IMR-90 (cell line): ENCODE measurements at regions not wholly inside any gene's neighbourhood (a gene's known extent, or its start where the extent isn't known, plus 50 kb on each side); places are given as distances from the start of the nearest gene placed in this dataset.
A peak's percentile ranks its signal among the peaks of the same experiment; 100 is the strongest.

Source experiments
- ATAC-seq: fragments of 200-7000 bp; cut with Tn5 transposase; 2 replicates; pipeline ENCODE4 v1.9.1; 2020; ENCODE audit warnings: low read depth, mild to moderate bottlenecking, moderate library complexity
- BruUV-seq: library from RNA; stranded (reverse); fragments of 400-500 nt; replicated peaks from 2 replicates; lab custom pipeline; 2021; lab: Mats Ljungman, UMichigan
- CTCF ChIA-PET: fragments of 300-600 bp; formaldehyde crosslinking; extraction: SDS; loops from one replicate; lab custom pipeline; 2021; ENCODE audit warnings: antibody characterized with exemption; lab: Yijun Ruan, JAX
- POLR2A ChIA-PET: fragments of 300-600 bp; sonication (Branson Sonifier 250); formaldehyde crosslinking; loops from one replicate; lab custom pipeline; 2022; ENCODE audit warnings: antibody characterized with exemption; ENCODE audit not compliant: unreplicated experiment; lab: Charles Lee
- DNase-seq: peaks from one replicate; pipeline ENCODE4 v3.0.0; 2013
- H2AFZ ChIP-seq: replicated peaks from 2 replicates; pipeline ENCODE3; 2013; ENCODE audit warnings: low read length, mild to moderate bottlenecking; ENCODE audit not compliant: poor library complexity
- H2AK5ac ChIP-seq: 2 replicates; pipeline ENCODE4 v1.6.1; 2013; ENCODE audit warnings: low read depth, low read length, inconsistent platforms
- H2AK9ac ChIP-seq: replicated peaks from 2 replicates; pipeline ENCODE3; 2013; ENCODE audit warnings: mild to moderate bottlenecking, low read depth, low read length, moderate library complexity; ENCODE audit not compliant: poor library complexity
- H2BK120ac ChIP-seq: 2 replicates; pipeline ENCODE4 v1.6.1; 2013; ENCODE audit warnings: low read depth, low read length, inconsistent platforms
- H2BK15ac ChIP-seq: 3 replicates; pipeline ENCODE4 v1.6.1; 2013; ENCODE audit warnings: low read depth, low read length, inconsistent platforms
- H2BK20ac ChIP-seq: 2 replicates; pipeline ENCODE4 v1.6.1; 2013; ENCODE audit warnings: low read depth, mild to moderate bottlenecking, inconsistent platforms, low read length, moderate library complexity
- H2BK5ac ChIP-seq: 2 replicates; pipeline ENCODE4 v1.6.1; 2013; ENCODE audit warnings: mild to moderate bottlenecking, low read depth, low read length, inconsistent platforms; ENCODE audit not compliant: poor library complexity, severe bottlenecking
- H3K14ac ChIP-seq: replicated peaks from 2 replicates; pipeline ENCODE4 v1.6.1; 2013; ENCODE audit warnings: low read depth, low read length, inconsistent platforms
- H3K18ac ChIP-seq: 2 replicates; pipeline ENCODE4 v1.6.1; 2013; ENCODE audit warnings: low read depth, low read length, control low read depth
- H3K23ac ChIP-seq: 2 replicates; pipeline ENCODE4 v1.6.1; 2013; ENCODE audit warnings: low read depth, low read length, inconsistent platforms
- H3K27ac ChIP-seq: 2 replicates; pipeline ENCODE4 v1.5.1; 2013; ENCODE audit warnings: mild to moderate bottlenecking, control low read depth, low read length; ENCODE audit not compliant: insufficient read depth
- H3K27me3 ChIP-seq: 2 replicates; pipeline ENCODE4 v1.6.1; 2013; ENCODE audit warnings: low read length; ENCODE audit not compliant: control insufficient read depth, insufficient read depth
- H3K36me3 ChIP-seq: 2 replicates; pipeline ENCODE4 v1.6.1; 2013; ENCODE audit warnings: low read length, mixed read lengths; ENCODE audit not compliant: control insufficient read depth, insufficient read depth
- H3K4ac ChIP-seq: 2 replicates; pipeline ENCODE4 v1.6.1; 2013; ENCODE audit warnings: low read depth, low read length, inconsistent platforms
- H3K4me1 ChIP-seq: 2 replicates; pipeline ENCODE4 v1.6.1; 2013; ENCODE audit warnings: low read length, mixed read lengths; ENCODE audit not compliant: control insufficient read depth, insufficient read depth
- H3K4me2 ChIP-seq: 2 replicates; pipeline ENCODE4 v1.6.1; 2013; ENCODE audit warnings: low read depth, mild to moderate bottlenecking, control low read depth, low read length, moderate library complexity
- H3K4me3 ChIP-seq: 2 replicates; pipeline ENCODE4 v1.5.1; 2013; ENCODE audit warnings: low read depth, mild to moderate bottlenecking, control low read depth, low read length, moderate library complexity; ENCODE audit not compliant: insufficient read depth
- H3K56ac ChIP-seq: 2 replicates; pipeline ENCODE4 v1.6.1; 2013; ENCODE audit warnings: low read length, inconsistent platforms; ENCODE audit not compliant: insufficient read depth; ENCODE audit errors: extremely low read depth
- H3K79me1 ChIP-seq, 2 experiments: 2 replicates each; pipeline ENCODE4 v1.6.1; 2013; ENCODE audit warnings: low read length in 2 of 2, inconsistent platforms in 1 of 2, low read depth in 1 of 2
- H3K9ac ChIP-seq: 2 replicates; pipeline ENCODE4 v1.6.1; 2013; ENCODE audit warnings: low read depth, low read length, control low read depth
- H3K9me1 ChIP-seq: 2 replicates; pipeline ENCODE4 v1.6.1; 2013; ENCODE audit warnings: low read length, inconsistent platforms; ENCODE audit not compliant: insufficient read depth
- H3K9me3 ChIP-seq: 2 replicates; pipeline ENCODE4 v1.6.1; 2013; ENCODE audit warnings: low read length; ENCODE audit not compliant: control insufficient read depth, insufficient read depth
- H4K20me1 ChIP-seq: 2 replicates; pipeline ENCODE4 v1.6.1; 2013; ENCODE audit warnings: low read length, inconsistent platforms; ENCODE audit not compliant: insufficient read depth
- H4K5ac ChIP-seq: 2 replicates; pipeline ENCODE4 v1.6.1; 2013; ENCODE audit warnings: mild to moderate bottlenecking, low read depth, low read length, control low read depth
- H4K8ac ChIP-seq, 2 experiments: 2 replicates each; pipeline ENCODE4 v1.6.1; 2013; ENCODE audit warnings: low read depth in 2 of 2, low read length in 2 of 2, control low read depth in 1 of 2, inconsistent platforms in 1 of 2
- H4K91ac ChIP-seq: 2 replicates; pipeline ENCODE4 v1.6.1; 2013; ENCODE audit warnings: low read depth, low read length, inconsistent platforms; ENCODE audit not compliant: insufficient read depth
- CHD1 ChIP-seq: IDR thresholded peaks from 2 replicates; pipeline ENCODE4 v1.6.1; 2012; ENCODE audit warnings: low read depth, low read length, improper control_type of control experiment
- MAFK ChIP-seq: IDR thresholded peaks from 2 replicates; pipeline ENCODE4 v1.6.1; 2012; ENCODE audit warnings: low read depth, low read length, improper control_type of control experiment
- RAD21 ChIP-seq: IDR thresholded peaks from 2 replicates; pipeline ENCODE4 v1.6.1; 2012; ENCODE audit warnings: low read length, improper control_type of control experiment
- SMC3 ChIP-seq: fragments of 150-350 bp; IDR thresholded peaks from 2 replicates; pipeline ENCODE4 v1.6.1; 2016; ENCODE audit warnings: low read depth, mild to moderate bottlenecking, antibody characterized with exemption, low read length, moderate library complexity
- WGBS, 2 experiments: methylation state at CpG; one replicate each; pipeline versions ENCODE4 v1.1.5 to v1.1.7; 2013; ENCODE audit warnings: missing lambda C conversion rate in 2 of 2; ENCODE audit not compliant: insufficient read length in 1 of 2; ENCODE audit errors: extremely low coverage in 2 of 2; 5-methylcytosine and 5-hydroxymethylcytosine counted together
- dilution Hi-C: fragments of 300-500 bp; cut with HindIII; formaldehyde crosslinking; loops from one replicate; pipeline ENCODE4 v1.14.3; 2018; ENCODE audit warnings: low sequenced_read_pairs; ENCODE audit not compliant: unreplicated experiment
- in situ Hi-C: fragments of 300-500 bp; cut with MboI; formaldehyde crosslinking; loops from 3 replicates; pipeline ENCODE4 v1.14.3; 2019; ENCODE audit warnings: low sequenced_read_pairs, inconsistent platforms, mixed read lengths
- intact Hi-C: fragments of 100-400 bp; cut with micrococcal nuclease; formaldehyde crosslinking; loops from 2 replicates; pipeline ENCODE4 v1.10.0; 2022
- TF ChIP-seq, protein P1 (sequence below): fragments of 150-350 bp; IDR thresholded peaks from 2 replicates; pipeline ENCODE4 v1.6.1; 2017; ENCODE audit warnings: mild to moderate bottlenecking, antibody characterized with exemption, low read length, low read depth
- TF ChIP-seq, protein P2 (sequence below): conservative IDR thresholded peaks from 2 replicates; pipeline ENCODE4 v1.5.1; 2012; ENCODE audit warnings: mild to moderate bottlenecking, low read depth, low read length, improper control_type of control experiment

DNA sequence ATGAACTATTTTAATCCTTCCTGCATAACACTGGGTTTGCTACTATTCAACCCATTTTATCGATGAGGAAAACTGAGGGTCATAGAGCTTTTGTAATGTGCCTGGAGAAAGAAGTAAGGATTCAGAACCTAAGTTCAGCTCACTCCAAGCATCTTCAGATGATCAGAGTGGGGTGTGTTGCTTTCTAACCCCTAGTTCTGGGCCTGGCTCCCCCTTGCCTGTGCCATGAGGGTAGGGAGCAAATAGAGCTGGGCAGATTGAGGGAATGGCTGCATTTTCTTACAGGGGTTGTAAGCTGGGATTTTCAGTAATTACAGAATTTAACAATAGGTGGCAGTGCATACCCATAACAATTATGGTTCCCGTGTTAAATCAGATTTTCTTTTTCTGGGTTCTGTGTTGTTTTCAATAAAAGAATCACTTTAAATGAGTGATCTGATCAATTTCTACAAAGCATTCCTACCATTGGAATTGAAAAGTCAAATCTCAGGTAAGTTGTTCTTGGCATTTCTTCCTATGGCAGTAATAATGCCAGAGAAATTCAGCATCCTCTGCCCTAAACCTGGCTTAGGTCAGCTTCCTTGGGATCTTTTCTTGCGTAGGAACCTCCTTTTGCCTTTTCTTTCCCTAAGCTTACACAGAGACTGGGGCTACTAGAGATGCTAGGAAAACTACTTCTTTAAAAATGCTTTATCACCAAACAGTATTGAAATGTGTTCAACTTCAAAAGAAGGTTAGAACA, 103.8 kb upstream of the IL12A start:
- no peaks in the 10 kb centered on the region for H3K9me3 ChIP-seq
- peak overlapping the region; percentile 96 for H2BK15ac ChIP-seq
- H3K4ac ChIP-seq = peak overlapping the region; percentile 79
- intact Hi-C loops = loop anchor here (1.0 to 5.0 kb wide), 10 partner anchors 43 to 618 kb away; partner anchors contain the start of gene IL12A
- no peak for TF ChIP-seq CHD1
- TF ChIP-seq, protein P1, sequence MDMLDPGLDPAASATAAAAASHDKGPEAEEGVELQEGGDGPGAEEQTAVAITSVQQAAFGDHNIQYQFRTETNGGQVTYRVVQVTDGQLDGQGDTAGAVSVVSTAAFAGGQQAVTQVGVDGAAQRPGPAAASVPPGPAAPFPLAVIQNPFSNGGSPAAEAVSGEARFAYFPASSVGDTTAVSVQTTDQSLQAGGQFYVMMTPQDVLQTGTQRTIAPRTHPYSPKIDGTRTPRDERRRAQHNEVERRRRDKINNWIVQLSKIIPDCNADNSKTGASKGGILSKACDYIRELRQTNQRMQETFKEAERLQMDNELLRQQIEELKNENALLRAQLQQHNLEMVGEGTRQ = no peak
- TF ChIP-seq SMC3 = peak; percentile 55; the same call in 1 of the 2 replicates
- no peak for TF ChIP-seq MAFK
- TF ChIP-seq, protein P2, sequence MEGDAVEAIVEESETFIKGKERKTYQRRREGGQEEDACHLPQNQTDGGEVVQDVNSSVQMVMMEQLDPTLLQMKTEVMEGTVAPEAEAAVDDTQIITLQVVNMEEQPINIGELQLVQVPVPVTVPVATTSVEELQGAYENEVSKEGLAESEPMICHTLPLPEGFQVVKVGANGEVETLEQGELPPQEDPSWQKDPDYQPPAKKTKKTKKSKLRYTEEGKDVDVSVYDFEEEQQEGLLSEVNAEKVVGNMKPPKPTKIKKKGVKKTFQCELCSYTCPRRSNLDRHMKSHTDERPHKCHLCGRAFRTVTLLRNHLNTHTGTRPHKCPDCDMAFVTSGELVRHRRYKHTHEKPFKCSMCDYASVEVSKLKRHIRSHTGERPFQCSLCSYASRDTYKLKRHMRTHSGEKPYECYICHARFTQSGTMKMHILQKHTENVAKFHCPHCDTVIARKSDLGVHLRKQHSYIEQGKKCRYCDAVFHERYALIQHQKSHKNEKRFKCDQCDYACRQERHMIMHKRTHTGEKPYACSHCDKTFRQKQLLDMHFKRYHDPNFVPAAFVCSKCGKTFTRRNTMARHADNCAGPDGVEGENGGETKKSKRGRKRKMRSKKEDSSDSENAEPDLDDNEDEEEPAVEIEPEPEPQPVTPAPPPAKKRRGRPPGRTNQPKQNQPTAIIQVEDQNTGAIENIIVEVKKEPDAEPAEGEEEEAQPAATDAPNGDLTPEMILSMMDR = peak; percentile 67
- peak; percentile 70 for TF ChIP-seq RAD21
- no peak overlapping the region for H3K56ac ChIP-seq
- peak; percentile 65 for DNase-seq
- no peak overlapping the region for H3K4me3 ChIP-seq
- peak overlapping the region; percentile 51 for H3K14ac ChIP-seq
- ChIA-PET POLR2A (interaction anchor here (0.6 to 1.0 kb wide), 2 partner anchors 43 to 58 kb away, joined by 3 to 4 read pairs; no protein-coding TSS in a partner anchor), CTCF (interaction anchor here (0.5 to 6.2 kb wide), 24 partner anchors 11 to 563 kb away, joined by 3 to 93 read pairs (median 5); partner anchors contain the start of gene IL12A)
- H3K27ac ChIP-seq = peak overlapping the region; percentile 63
- BruUV-seq = no TSS peak
- dilution Hi-C loops = no loop called here
- peak overlapping the region; percentile 15 to 88 for H4K8ac ChIP-seq
- H2AK9ac ChIP-seq = no peak overlapping the region
- no peak overlapping the region for H2AFZ ChIP-seq
- H3K4me2 ChIP-seq = no peak overlapping the region
- H4K20me1 ChIP-seq = peaks cover 7% of the 10 kb centered on the region; the same call in 1 of the 2 replicates
- H2AK5ac ChIP-seq = peak overlapping the region; percentile 96
- ATAC-seq = peak; percentile 47
- WGBS, 2 experiments = no CpG with 5 or more reads among the region's 3 CpGs
- in situ Hi-C loops = loop anchor here (5.0 to 25.0 kb wide), 3 partner anchors 117 to 527 kb away; no protein-coding TSS in a partner anchor
- H3K79me1 ChIP-seq = peaks cover 53 to 64% of the 10 kb centered on the region in 2 experiments
- peak overlapping the region; percentile 21 for H3K18ac ChIP-seq
- peak overlapping the region; percentile 70 for H4K5ac ChIP-seq
- H3K4me1 ChIP-seq = peaks cover 16% of the 10 kb centered on the region
- H2BK20ac ChIP-seq = peak overlapping the region; percentile 91
- H4K91ac ChIP-seq = peak overlapping the region; percentile 82
- H3K9ac ChIP-seq = no peak overlapping the region
- H3K9me1 ChIP-seq = peaks cover 8% of the 10 kb centered on the region; the same call in 1 of the 2 replicates
- peak overlapping the region; percentile 78 for H2BK120ac ChIP-seq
- no peaks in the 10 kb centered on the region; the same call in 1 of the 2 replicates for H3K36me3 ChIP-seq
- H2BK5ac ChIP-seq = peak overlapping the region; percentile 78
- no peaks in the 10 kb centered on the region for H3K27me3 ChIP-seq
- peak overlapping the region; percentile 9; the same call in 1 of the 2 replicates for H3K23ac ChIP-seq
